GM21576 (cell line): ENCODE measurements at regions not wholly inside any gene's neighbourhood (a gene's known extent, or its start where the extent isn't known, plus 50 kb on each side); places are given as distances from the start of the nearest gene placed in this dataset.
A peak's percentile ranks its signal among the peaks of the same experiment; 100 is the strongest.
"Not testable (repeated sequence)": the region's sequence is repeated elsewhere in the genome, so short reads cannot be mapped to it uniquely, and the experiment has no call there.

ENCODE experiments used
- ATAC-seq: cut with Tn5 transposase; IDR thresholded peaks from one replicate; pipeline ENCODE4 v1.9.1; 2021; ENCODE audit warnings: mild to moderate bottlenecking, moderate library complexity; ENCODE audit not compliant: unreplicated experiment

DNA sequence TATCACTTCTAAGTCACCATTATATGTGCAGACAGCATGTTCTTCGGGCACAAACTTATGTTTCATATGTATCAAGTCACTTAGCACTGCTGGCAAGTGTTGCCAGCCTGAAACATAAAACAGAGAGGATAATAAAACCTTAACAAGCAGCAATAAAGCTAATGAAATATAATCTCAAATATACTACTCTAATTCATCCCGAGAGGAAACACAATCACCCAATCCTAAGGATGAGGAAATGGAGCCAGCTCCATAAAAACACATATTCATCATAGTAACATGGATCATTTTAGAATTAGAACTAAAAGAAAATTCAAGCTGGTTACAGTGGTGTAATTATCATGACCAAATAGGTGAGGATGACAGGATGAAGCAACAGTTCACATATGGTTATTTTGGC, 1072.7 kb downstream of the EPHA3 start:
- no peak for ATAC-seq

DNA sequence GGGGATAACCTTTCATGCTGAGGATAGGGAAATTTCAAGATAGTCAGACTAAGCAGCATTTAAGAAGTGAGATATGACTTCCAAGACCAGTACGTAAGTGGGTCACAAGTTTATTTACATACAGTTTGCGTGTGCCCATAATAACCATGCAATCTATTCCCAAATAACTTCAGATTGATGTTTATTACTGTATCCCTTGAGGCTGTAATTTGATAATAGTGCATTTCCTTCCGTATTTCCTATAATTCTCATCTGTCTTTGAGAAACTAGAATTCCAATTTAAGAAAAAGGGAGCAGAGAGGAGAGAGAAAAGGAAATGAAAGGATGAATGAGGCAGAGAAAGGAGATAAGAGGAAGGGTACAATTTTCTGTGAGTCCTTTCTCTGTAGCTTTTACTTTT, 1073.1 kb downstream of the EPHA3 start:
- ATAC-seq, result no peak

DNA sequence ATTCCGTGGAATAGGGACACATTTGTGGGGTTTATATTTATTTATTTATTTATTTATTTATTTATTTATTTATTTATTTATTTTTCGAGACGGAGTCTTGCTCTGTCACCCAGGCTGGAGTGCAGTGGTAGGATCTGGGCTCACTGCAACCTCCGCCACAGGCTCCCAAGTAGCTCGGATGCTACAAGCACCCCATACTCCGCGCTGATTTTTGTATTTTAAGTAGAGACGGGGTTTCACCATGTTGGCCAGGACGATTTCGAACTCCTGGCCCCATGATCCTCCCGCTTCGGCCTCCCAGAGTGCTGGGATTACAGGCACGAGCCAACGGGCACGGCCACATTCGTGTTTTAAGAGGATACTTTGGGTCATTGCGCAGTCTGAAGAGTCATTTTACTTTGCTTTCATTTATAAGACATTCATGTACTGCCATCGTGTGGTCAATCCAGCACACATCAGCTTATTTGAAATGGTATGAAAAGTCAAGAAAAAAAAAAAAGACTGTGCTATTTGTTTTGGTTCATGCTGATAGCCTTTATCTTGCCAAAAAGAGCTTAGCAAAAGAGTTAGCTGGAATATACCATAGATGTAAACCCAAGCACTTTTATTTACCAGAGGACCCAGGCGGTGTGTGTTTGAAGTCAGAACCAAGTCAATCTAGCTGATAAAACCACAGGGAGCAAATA, 1075.0 kb downstream of the EPHA3 start:
- ATAC-seq, result peak; percentile 75

DNA sequence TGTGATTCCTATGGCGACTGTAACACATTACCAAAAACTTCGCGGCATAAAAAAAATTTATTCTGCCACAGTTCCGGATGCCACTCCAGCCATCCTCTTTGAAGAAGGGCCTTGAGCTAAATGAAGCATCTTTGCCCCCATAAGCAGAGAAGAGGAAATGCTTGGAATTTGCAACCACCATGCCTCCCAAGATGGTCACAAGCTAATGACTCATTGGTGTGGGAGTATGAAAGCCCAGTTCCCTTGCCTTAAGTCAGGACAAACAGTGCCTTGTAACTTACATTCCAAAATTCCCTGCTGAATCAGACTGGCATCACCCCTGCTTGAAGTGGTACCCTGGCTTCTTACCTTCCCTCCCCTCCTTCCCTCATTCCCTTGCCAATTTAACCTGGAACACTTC, 1077.4 kb downstream of the EPHA3 start:
- no peak for ATAC-seq

DNA sequence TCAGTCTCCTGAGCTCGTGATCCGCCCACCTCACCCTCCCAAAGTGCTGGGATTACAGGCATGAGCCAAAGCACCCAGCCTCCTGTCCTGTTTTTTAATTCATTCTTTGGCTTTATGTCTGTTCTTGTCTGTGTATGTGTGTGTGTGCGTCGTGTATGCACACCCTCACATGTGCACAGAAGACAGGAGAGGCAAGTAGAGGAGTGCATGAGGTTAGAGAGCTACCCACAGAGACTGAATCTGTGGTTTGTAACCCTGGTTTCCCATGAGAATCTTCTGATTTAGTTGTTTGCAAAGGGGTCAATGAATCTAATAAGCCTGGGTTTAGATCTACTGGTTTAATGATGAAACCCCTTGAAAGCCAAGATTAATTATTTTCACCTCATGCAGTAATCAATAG, 1090.0 kb downstream of the EPHA3 start:
- ATAC-seq, result not testable (repeated sequence)

DNA sequence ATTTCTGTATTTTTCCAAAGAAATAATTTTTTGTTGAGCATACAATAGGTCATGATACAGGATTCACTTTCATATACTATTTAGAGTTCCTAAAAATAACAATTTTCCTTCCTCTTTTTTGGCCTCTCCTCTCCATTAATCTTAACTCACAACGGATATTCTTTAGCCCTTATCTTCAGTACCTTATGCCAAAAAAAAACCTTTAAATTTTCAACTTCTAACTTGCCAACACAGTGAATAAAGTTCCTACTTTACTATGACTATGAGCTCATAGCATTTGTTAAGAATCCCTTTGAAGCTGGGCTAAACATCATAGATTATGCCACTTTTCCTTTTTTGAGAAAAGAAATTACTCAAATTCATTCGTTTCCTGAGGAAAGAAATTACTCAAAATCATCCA, 1095.5 kb downstream of the EPHA3 start:
- not testable (repeated sequence) for ATAC-seq

DNA sequence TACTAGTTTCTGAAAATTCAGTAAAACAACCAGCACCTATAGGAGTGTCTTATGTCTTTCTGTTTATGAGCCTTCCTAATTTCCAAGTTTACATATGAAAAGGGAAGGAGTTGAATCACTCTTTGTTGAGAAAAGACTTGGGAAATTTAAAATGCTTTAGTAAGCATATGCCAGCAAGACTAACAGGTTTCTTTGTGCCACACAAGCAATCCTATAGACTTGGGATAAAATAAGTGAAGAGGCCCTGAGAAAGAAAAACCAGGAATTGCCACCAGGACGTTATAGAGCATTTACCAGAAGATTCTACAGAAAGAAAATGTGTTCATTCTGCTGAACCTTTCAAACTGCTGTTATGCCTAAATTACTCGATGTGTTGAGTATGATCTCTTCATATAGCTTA, 1099.1 kb downstream of the EPHA3 start:
- ATAC-seq, result not testable (repeated sequence)

DNA sequence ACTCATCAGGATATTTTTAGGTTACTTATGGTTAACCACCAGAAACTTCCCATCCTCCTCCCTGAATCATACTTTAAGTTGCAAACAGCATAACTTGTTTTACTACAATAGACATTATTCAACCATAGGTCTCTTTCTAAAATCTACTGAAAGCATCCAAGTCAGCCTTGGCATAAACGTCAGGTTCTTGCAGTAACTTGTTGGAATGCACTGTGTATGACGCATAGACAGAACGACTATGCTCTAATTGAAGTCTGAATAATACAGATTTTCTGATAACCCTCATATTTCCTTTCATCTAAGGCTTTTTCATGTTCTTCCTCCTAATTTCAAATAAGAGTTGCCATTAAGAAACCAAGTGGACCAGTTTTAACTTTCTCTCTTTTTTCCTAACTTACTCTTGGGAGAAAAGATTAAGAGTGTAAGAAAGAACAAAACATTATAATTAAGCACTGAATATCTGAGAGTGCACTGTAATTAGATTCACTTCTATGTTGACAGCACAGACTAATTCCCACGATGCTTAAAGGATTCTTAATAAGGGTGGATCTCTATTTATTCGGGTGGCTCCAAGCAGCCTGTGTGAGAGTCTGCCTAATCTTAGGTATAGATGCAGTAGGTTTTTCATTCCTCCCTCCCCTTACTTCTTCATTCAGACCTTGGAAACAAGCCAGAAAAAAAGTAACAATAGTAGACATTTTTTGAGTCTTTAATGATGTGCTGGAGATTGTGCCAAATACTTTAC, 1100.1 kb downstream of the EPHA3 start:
- not testable (repeated sequence) for ATAC-seq

DNA sequence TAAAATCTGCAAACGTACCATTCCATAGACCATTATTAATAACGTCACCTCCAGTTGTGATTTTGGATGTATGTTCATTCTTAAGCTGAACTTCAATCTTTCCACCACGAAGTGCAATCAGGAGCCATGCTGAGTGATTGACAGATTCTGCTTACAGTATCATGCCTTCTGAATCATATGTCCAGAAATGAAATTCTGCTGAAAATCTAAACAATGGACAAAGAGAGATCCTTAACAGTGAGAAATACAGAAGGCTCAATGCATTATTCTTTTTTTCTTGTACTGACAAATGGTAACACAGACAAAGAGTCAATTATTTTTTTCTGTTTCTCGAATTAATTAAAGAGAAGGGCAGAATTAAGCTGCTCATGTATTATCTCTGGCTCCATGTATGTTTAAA, 1114.5 kb downstream of the EPHA3 start:
- ATAC-seq, result no peak

DNA sequence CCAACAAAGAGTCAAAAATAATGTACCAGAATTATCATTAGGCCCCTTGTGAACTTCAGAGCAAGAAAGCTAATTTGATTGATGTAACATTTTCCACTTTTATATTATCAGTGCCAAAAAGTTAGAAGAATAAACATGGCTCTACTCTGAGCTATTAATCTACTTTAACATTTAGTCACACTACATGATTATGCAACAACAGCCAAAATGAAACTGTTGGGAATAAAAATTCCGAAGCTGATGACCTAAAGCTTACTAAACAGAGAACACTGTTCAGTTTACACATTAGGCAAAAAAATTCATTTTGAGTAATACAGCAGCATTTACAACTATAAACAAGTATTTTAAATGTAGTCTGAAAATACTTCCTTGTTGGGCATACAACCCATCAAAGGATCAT, 1134.1 kb downstream of the EPHA3 start:
- no peak for ATAC-seq

DNA sequence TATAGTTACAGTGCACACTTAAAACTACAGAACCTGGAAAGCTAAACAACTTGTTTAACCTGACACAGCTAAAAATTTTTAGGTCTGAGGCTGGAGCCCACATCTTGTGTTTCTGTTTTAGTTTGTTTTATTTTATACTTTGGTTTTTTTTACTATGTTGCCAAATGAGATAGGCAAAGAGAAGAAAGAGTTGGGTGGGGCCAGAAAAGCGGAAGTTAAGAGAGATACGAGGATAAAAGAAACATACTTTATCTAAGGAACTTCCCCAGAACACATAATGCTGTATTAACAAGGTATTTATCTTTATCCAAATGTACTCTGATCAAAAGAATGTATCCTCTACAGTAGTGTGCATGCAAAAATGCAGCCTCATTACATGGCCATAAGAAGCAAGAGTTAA, 1145.7 kb downstream of the EPHA3 start:
- ATAC-seq, result no peak

DNA sequence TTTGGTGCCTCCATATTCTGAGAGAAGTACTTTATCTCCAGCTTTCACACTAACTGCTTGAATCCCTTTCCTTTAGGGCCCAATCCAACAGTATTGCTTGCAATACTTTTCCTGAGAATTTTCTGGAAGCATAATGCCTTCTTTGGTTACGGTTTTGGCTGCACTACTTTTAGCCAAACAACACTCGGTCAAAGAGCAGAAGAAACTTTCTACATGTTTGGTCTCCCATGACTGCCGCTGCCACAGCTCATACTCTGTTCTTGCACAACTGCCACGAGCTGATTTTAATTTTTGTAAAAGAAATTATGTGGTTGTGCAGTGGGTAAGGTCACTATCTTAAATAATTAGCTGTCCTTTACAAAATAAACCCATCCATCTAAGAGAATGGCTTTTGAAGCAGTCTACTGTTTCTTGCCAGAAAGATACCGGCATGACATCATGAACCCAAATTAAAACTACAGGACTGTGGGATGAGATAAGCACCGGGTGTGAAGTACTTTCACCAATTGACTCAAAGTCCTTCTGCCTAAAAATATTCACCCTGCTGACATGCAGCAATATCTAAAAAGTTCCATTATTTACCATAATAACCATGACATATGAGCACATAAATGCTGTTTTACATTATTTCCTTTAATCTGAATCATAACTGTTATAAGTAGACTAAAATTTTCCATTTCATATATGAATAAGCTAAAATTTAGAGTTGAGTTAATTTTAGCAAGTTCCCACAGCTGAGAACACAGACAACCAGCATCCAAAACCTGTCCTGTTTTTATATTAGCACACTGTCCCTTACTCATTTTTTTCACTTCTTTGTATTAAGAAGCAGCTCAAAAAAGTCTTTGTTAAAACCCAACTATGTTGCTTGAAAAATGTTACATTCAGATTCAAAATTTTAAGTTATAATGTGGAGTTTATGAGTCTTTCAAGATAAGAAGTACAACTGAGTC, 1154.3 kb downstream of the EPHA3 start:
- no peak for ATAC-seq
